ENCODE measurements at regions not wholly inside any gene's neighbourhood (a gene's known extent, or its start where the extent isn't known, plus 50 kb on each side); places are given as distances from the start of the nearest gene placed in this dataset.

GRCh38 chr2:145561152-145561551 lies 1041.2 kb upstream of the ZEB2 start:
- TF ChIP-seq POLR2A (IDR thresholded peaks at IDR 0.05): no peak
- TF ChIP-seq CTCF (IDR thresholded peaks at IDR 0.05): no peak
- H3K27ac ChIP-seq: no peak overlapping the region
- no peak for DNase-seq
- no peaks in the 10 kb centered on the region for H3K36me3 ChIP-seq (replicated peaks in 1 of 2)
- 87 to 94% (median 91%) methylated on average over 3 of the region's 3 CpGs for WGBS, 4 donors
- H3K4me3 ChIP-seq: no peak overlapping the region
- no peaks in the 10 kb centered on the region for H3K9me3 ChIP-seq (replicated peaks in 1 of 3)
- H3K27me3 ChIP-seq: no peaks in the 10 kb centered on the region
- intact Hi-C loops (cut with DNase I): no loop called here
- H3K4me1 ChIP-seq (replicated peaks in 1 of 2): no peaks in the 10 kb centered on the region

- no peaks in the 10 kb centered on the region for H3K4me1 ChIP-seq (replicated peaks in 1 of 2)
- H3K36me3 ChIP-seq (replicated peaks in 1 of 2): no peaks in the 10 kb centered on the region
- DNase-seq: no peak
- TF ChIP-seq POLR2A (IDR thresholded peaks at IDR 0.05) (no peak), CTCF (IDR thresholded peaks at IDR 0.05) (no peak)
- H3K4me3 ChIP-seq: no peak overlapping the region
- H3K9me3 ChIP-seq (replicated peaks in 1 of 3): no peaks in the 10 kb centered on the region
- 76 to 93% (median 86%) methylated on average over 1 of the region's 1 CpG for WGBS, 4 donors
- no peaks in the 10 kb centered on the region for H3K27me3 ChIP-seq
- H3K27ac ChIP-seq: no peak overlapping the region
- intact Hi-C loops (cut with DNase I): no loop called here
Observed at GRCh38 chr2:145558617-145559350, 1038.9 kb upstream of the ZEB2 start.

GRCh38 chr2:145555360-145555759 lies 1035.4 kb upstream of the ZEB2 start:
- H3K27me3 ChIP-seq: no peaks in the 10 kb centered on the region
- no peak for DNase-seq
- no peaks in the 10 kb centered on the region for H3K36me3 ChIP-seq (replicated peaks in 1 of 2)
- no peaks in the 10 kb centered on the region for H3K4me1 ChIP-seq (replicated peaks in 1 of 2)
- no peak overlapping the region for H3K4me3 ChIP-seq
- H3K9me3 ChIP-seq (replicated peaks in 1 of 3): no peaks in the 10 kb centered on the region
- no peak for TF ChIP-seq POLR2A (IDR thresholded peaks at IDR 0.05)
- no peak for TF ChIP-seq CTCF (IDR thresholded peaks at IDR 0.05)
- WGBS, 4 donors: 88 to 95% (median 94%) methylated on average over 1 of the region's 1 CpG
- intact Hi-C loops (cut with DNase I): no loop called here
- H3K27ac ChIP-seq: no peak overlapping the region

GRCh38 chr2:145551686-145552085 lies 1031.8 kb upstream of the ZEB2 start:
- Histone ChIP-seq H3K4me1 (replicated peaks in 1 of 2) (no peaks in the 10 kb centered on the region), H3K9me3 (replicated peaks in 1 of 3) (no peaks in the 10 kb centered on the region), H3K36me3 (replicated peaks in 1 of 2) (no peaks in the 10 kb centered on the region), H3K27me3 (no peaks in the 10 kb centered on the region), H3K27ac (no peak overlapping the region), H3K4me3 (no peak overlapping the region)
- DNase-seq: no peak
- intact Hi-C loops (cut with DNase I): no loop called here
- TF ChIP-seq POLR2A (IDR thresholded peaks at IDR 0.05): no peak
- no peak for TF ChIP-seq CTCF (IDR thresholded peaks at IDR 0.05)
- WGBS, 4 donors: 79 to 88% (median 84%) methylated on average over 2 of the region's 2 CpGs
